SKM-1 treated with dmso at 0.1 percent for 144 hours (cell line): ENCODE measurements at regions not wholly inside any gene's neighbourhood (a gene's known extent, or its start where the extent isn't known, plus 50 kb on each side); places are given as distances from the start of the nearest gene placed in this dataset.
"Not testable (repeated sequence)": the region's sequence is repeated elsewhere in the genome, so short reads cannot be mapped to it uniquely, and the experiment has no call there.

ENCODE experiments used
- DNase-seq: peaks from one replicate; lab custom pipeline; 2025; ENCODE audit not compliant: unreplicated experiment; lab: John Stamatoyannopoulos, UW

DNA sequence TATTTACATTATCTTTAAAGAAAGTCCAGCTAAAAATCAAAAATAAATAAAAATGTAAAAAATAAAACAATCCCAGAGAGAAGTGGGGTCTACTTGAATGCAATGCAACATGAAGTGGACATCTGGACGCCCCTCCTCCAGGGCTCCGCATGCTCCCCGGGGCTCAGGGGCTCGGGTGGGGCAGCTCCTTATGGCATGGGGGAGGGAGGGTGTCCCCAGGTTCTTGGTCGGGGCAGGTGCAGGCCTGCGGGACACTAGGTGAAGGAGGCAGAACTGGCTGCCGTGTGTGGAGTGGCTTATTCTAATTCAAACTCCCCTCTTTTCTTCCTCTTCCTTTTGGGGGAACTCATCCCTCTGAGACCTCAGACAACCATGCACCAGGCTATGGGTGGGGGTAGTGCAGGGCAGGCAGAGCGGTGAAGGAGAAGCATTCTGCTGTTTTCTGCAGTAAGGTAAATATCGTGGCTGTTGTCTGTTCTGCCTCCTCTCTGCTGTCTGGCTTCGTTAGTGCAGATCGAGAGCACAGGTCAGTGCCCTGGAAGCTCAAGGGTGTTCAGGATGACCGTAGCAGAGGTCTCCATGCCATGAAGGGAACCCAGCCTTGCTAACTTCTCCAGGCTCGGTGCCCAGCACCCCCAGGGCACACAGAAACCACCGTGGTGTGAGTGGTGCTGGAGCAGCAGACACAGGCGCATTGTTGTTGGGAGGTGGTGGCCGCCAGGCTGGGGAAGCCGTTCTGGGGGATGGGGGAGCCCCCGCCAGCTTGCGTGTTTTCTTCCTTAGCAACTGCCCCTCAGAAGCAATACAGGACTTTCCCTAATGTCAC, 82.6 kb downstream of the TTLL2 start:
- DNase-seq, result no peak

DNA sequence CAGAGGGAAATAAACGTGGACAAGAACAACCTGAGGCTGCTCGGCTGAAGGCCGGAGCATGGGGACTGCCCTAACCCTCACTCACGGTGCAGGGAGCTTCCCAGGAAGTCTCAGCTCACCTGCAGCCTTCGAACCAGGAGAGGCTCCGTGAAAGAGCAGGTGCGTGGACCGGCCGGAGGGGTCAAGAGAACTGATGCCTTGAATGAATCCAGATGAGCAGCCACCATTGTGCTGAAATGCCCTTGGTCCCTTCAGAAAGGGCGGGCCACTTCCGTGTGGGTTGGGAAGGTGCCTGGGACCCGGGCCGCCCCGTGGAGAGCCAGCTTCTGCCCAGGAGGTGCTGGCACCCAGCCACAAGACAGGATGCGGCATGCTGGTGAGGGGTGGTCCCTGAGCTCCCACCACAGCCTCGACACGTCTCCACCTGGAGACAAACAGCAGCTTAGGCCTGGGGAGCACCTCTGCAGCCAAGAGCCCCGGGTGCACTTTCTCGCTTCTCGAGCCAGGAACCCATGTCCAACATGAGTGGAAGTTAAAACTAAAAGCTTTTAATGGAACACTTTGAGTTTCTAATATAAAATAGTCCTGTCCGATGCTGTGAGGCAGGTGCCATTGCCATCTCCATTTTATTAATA, 83.5 kb downstream of the TTLL2 start:
- no peak for DNase-seq

GRCh38 chr6:167409079-167409478, 84.2 kb downstream of the TTLL2 start:
- no peak for DNase-seq

GRCh38 chr6:167409694-167410093, 84.8 kb downstream of the TTLL2 start:
- DNase-seq, result no peak

DNA sequence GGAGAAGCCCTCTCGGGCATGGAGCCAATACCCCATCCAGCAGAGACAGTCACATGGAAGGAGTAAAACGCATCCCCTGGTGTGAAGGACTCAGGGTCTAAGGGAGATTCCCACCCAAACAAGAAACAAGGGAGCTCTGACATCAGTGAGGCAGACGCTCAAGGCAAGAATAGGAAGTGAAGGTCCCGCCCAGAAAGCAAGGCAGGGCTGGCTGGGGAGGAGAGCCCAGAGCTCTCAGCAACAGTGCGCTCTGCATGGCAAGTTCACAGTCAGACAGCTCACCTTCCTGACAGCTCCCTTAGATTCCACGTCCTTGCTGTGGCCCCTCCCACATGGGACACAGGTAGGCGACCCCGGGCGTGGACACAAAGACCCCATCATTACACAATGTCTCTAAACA, 85.6 kb downstream of the TTLL2 start:
- DNase-seq, result no peak

GRCh38 chr6:167412506-167412905, 87.6 kb downstream of the TTLL2 start:
- no peak for DNase-seq

GRCh38 chr6:167415441-167415961, 90.6 kb downstream of the TTLL2 start:
- DNase-seq, result no peak

GRCh38 chr6:167416676-167417430, 92.0 kb downstream of the TTLL2 start:
- no peak for DNase-seq

GRCh38 chr6:167420177-167420576, 95.3 kb downstream of the TTLL2 start:
- DNase-seq, result no peak

DNA sequence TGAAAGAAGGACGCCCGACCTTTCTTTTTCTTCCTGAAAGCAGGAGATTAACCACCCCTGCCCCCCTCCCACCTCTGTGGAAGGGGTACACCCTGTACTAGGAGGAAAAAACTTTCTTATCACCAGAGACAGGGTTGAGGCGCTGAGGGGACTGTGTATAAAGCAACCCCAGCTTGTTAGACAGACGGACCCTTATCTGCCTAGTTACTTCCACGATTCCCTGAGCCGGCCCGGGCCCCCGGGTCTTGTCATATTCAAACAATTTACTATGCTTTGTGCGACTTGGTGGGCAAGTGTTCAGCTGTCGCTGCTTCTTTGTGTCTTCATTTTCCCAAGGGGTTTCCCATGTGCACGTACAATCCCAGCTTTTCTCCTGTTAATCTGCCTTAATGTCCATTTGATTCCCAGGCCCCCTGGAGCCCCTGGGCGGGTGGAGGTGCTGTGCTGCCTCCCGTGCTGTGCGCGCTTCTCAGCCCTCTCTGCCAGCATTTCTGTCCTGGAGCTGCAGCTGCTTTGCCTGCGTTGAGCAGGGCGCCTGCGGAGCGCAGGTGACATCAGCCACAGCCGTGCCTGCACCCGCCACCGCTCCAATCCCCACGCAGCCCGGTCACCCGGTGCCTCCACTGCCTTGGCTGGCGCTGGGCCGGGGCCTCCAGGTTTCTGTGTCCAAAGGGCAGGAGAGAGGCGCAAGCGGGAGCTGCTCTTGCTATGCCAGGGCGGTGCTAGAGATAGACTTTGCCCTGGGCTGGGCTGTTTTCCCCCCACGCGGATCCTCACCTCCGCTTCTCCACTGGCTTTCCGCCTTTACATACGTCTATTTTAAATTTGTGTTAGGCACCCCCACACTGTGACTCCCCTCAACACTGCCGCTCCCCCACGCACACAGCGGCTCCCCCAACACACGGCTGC, 96.2 kb downstream of the TTLL2 start:
- no peak for DNase-seq

- not testable (repeated sequence) for DNase-seq
Measured at GRCh38 chr6:167421944-167422343, 97.1 kb downstream of the TTLL2 start.

- DNase-seq, result no peak
Measured at GRCh38 chr6:167422934-167423333, 98.0 kb downstream of the TTLL2 start.

GRCh38 chr6:167424060-167424673, 99.3 kb downstream of the TTLL2 start:
- no peak for DNase-seq

DNA sequence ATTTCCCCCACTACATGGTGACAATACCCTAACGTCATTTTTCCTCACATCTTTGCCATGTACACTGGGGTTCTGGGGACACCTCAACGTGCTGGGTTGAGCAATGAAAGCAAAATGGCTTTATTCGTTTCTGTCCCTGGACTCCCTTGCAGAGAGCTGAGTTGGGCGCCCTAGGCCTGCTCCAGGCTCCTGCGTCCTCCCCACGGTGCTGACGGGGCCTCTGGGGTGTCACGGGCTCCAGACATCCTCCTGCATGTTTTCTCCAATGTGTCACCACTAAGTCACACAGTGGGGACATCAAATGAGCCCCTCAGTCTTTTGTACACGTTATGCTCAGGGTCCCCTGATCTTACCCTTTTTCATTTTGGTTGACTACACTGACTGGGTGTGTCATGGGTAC, 99.8 kb downstream of the TTLL2 start:
- DNase-seq, result no peak

DNA sequence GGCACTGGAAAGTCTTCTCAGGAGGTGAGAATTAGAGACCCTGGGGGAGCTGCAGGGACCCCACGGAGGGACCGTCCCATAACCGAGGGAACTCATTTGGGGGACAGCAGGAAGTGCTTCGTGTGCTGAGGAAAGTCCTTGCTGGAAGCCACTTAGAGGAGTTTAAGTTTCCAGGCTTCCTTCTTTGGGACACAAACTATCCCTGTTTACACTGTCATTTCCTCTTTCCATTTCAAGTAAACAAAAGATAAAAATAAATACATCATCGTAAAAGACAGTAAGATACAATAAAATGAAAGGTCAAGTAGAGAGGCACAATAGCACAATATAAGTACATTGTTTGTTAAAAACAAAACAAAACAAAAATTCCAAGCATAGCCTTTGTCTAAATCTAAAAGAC, 101.2 kb downstream of the TTLL2 start:
- no peak for DNase-seq

DNA sequence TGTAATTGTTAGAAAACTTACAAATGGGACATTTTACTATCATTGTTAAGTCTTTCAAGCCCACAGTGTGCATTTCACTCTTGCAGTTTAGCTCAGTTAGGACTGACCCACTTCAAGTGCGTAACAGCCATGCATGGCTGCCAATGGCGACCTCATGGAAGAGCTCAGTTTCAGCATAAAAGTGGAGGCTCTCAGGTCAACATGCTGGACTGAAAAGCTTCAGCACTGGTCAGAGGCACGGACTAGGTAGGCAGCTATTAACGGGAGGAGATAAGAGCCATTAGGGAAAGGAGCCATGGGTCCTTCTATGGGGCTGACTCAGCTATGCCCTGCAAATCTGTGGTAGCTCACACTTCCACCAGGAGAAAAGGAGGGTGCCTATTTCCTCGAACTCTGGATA, 101.8 kb downstream of the TTLL2 start:
- DNase-seq, result no peak

DNA sequence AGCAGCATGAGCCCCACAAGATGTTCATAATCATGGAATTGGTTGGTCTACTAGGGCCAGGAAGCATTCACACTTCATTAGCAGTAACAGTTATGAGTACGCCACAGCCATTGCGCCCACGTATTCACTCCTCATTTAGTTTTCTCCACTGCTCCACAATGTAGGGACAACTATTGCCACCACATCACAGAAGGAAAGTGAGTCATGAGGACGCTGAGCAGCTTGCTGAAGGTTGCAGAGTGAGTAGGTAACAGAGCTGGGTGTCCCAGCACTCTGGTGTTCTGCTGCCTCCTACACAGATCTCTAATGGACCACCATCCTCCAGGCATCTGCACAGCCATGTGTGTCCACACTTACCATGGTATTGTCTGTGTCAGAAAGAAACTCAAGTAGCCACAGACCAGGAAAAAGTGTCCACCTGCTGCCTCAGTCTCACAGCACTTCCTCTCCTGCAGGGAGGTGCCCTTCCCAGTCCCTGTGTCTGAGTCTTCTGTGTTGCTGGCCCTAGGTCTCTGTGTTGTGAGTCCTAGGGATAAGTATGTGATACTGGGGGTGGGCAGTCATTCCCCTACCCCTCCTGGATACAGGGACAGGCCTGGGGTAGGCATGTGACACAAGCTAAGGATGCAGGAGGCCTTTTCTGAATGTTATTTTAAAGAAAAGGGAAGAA, 103.9 kb downstream of the TTLL2 start:
- DNase-seq, result no peak

DNA sequence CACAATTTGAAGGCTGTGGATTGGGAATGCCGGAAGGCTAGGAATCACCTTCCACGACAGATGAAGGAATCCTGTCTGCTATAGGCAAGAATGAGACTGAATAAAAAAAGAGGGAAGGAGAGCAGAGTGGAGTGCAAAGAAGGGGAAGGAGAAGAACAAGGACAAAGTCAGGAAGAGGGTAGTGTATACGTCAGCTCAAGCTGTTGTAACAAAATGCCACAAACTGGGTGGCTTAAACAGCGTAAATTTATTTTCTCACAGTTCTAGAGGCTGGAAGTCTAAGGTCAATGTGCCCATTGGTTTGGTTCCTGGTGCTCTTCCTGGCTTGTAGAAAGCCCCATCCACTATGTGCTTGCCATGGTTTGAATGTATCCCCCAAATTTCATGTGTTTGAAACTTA, 104.5 kb downstream of the TTLL2 start:
- no peak for DNase-seq

DNA sequence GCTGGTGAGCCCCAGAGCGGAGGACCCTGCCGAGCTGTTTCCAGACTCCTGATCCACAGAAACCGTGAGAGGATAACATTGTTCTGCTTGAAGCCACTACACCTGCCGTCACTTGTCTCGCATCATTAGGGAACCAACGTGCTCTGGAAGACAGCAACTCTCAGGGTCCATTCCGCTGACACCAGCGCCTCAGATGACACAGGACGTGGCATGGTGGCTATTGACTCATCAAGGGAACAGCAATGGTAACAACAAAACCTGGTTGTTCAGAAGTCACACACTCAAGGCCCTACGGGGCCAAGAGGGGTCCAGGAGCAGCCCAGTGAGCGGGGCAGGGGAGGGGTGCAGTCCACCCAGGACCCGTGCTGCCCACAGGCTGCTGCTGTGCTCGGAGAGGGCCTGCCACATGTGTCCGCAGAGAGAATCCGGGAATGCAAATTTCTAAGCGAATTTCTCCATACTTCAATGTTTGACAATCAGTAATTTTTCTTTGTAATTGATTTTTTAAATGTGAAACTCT, 110.4 kb downstream of the TTLL2 start:
- DNase-seq, result no peak
